CD14-positive monocyte (primary cell): ENCODE measurements at regions not wholly inside any gene's neighbourhood (a gene's known extent, or its start where the extent isn't known, plus 50 kb on each side); places are given as distances from the start of the nearest gene placed in this dataset.

ENCODE experiments used
- DNase-seq, 3 donors: peaks; one replicate each; pipeline ENCODE4 v3.0.0-alpha.2; 2011 to 2022
- H2AFZ ChIP-seq: 2 replicates; pipeline ENCODE4 v1.6.0; 2012; ENCODE audit warnings: mild to moderate bottlenecking, low read depth, low read length, inconsistent platforms; ENCODE audit not compliant: insufficient read depth, poor library complexity, severe bottlenecking
- H3K27ac ChIP-seq, 2 donors: 1 replicate in 1 of 2; 2 replicates in 1 of 2; pipeline ENCODE4 v1.5.1; 2012 to 2013; ENCODE audit warnings: low read length in 2 of 2, control low read depth in 1 of 2, inconsistent platforms in 1 of 2, low read depth in 1 of 2, mild to moderate bottlenecking in 1 of 2
- H3K27me3 ChIP-seq, 2 donors: one replicate each; pipeline versions ENCODE4 v1.6.0 to v1.6.1; 2011 to 2013; ENCODE audit warnings: low read length in 2 of 2; ENCODE audit not compliant: control insufficient read depth in 2 of 2, insufficient read depth in 2 of 2
- H3K36me3 ChIP-seq, 2 donors: replicated peaks in 1 of 2; 1 replicate in 1 of 2; 2 replicates in 1 of 2; pipeline versions ENCODE4 v1.5.1 to v1.6.1; 2012 to 2013; ENCODE audit warnings: low read length in 2 of 2, control low read depth in 1 of 2, inconsistent platforms in 1 of 2, mild to moderate bottlenecking in 1 of 2; ENCODE audit not compliant: insufficient read depth in 2 of 2, control insufficient read depth in 1 of 2
- H3K4me1 ChIP-seq, 2 donors: 1 replicate in 1 of 2; 2 replicates in 1 of 2; pipeline versions ENCODE4 v1.5.1 to v1.6.1; 2012 to 2013; ENCODE audit warnings: low read length in 2 of 2, control low read depth in 1 of 2, inconsistent platforms in 1 of 2, mild to moderate bottlenecking in 1 of 2, moderate library complexity in 1 of 2; ENCODE audit not compliant: insufficient read depth in 2 of 2, control insufficient read depth in 1 of 2
- H3K4me2 ChIP-seq: replicated peaks from 2 replicates; pipeline ENCODE3; 2012; ENCODE audit warnings: low read length, moderate library complexity, mild to moderate bottlenecking; ENCODE audit not compliant: poor library complexity, severe bottlenecking; ENCODE audit errors: extremely low read depth
- H3K4me3 ChIP-seq, 3 experiments: fragments of 200-600 bp in 1 of 3; sonication (generic) in 1 of 3; replicated peaks in 1 of 3; 1 replicate in 2 of 3; 2 replicates in 1 of 3; pipeline ENCODE4 v1.5.1; 2011 to 2013; ENCODE audit warnings: low read length in 3 of 3, mild to moderate bottlenecking in 3 of 3, control low read depth in 2 of 3, low read depth in 2 of 3, inconsistent platforms in 1 of 3, moderate library complexity in 1 of 3
- H3K79me2 ChIP-seq: 2 replicates; pipeline ENCODE4 v1.6.0; 2012; ENCODE audit warnings: mild to moderate bottlenecking, control low read depth, inconsistent platforms, low read length, moderate library complexity; ENCODE audit not compliant: insufficient read depth
- H3K9ac ChIP-seq: 2 replicates; pipeline ENCODE4 v1.6.0; 2017; ENCODE audit warnings: low read length, mild to moderate bottlenecking; ENCODE audit not compliant: insufficient read depth, poor library complexity, severe bottlenecking
- H3K9me3 ChIP-seq, 2 donors: replicated peaks in 1 of 2; 1 replicate in 1 of 2; 2 replicates in 1 of 2; pipeline versions ENCODE4 v1.5.1 to v1.6.1; 2012 to 2013; ENCODE audit warnings: low read length in 2 of 2, control low read depth in 1 of 2; ENCODE audit not compliant: control insufficient read depth in 1 of 2, insufficient read depth in 1 of 2
- H4K20me1 ChIP-seq: 2 replicates; pipeline ENCODE4 v1.6.0; 2012; ENCODE audit warnings: mild to moderate bottlenecking, low read length, control low read depth, moderate library complexity; ENCODE audit not compliant: insufficient read depth
- H3K27ac Mint-ChIP-seq, 7 donors: one replicate each; pipeline ENCODE4 v1.8.0; 2020; ENCODE audit warnings: mild to moderate bottlenecking in 7 of 7, mixed read lengths in 7 of 7, moderate library complexity in 6 of 7, inconsistent platforms in 2 of 7
- H3K27me3 Mint-ChIP-seq, 3 donors: one replicate each; pipeline ENCODE4 v1.8.0; 2021 to 2022; ENCODE audit warnings: low read depth in 3 of 3, mild to moderate bottlenecking in 3 of 3, mixed read lengths in 3 of 3, moderate library complexity in 3 of 3, inconsistent platforms in 1 of 3
- H3K36me3 Mint-ChIP-seq, 2 donors: one replicate each; pipeline ENCODE4 v1.8.0; 2020; ENCODE audit warnings: mixed read lengths in 2 of 2, inconsistent platforms in 1 of 2, mild to moderate bottlenecking in 1 of 2
- H3K4me1 Mint-ChIP-seq: one replicate; pipeline ENCODE4 v1.8.0; 2020; ENCODE audit warnings: mild to moderate bottlenecking, mixed read lengths
- H3K4me3 Mint-ChIP-seq, 2 donors: one replicate each; pipeline ENCODE4 v1.8.0; 2020; ENCODE audit warnings: mild to moderate bottlenecking in 2 of 2, mixed read lengths in 2 of 2, moderate library complexity in 1 of 2
- H3K9me3 Mint-ChIP-seq, 7 donors: one replicate each; pipeline ENCODE4 v1.8.0; 2020 to 2022; ENCODE audit warnings: mixed read lengths in 7 of 7, mild to moderate bottlenecking in 6 of 7, moderate library complexity in 6 of 7, inconsistent platforms in 2 of 7
- WGBS: methylation state at CpG from one replicate; pipeline ENCODE4 v1.1.5; 2013; ENCODE audit warnings: missing lambda C conversion rate; ENCODE audit not compliant: insufficient coverage; 5-methylcytosine and 5-hydroxymethylcytosine counted together
- intact Hi-C, 2 donors: fragments of 100-400 bp; cut with micrococcal nuclease; formaldehyde crosslinking; loops; one replicate each; pipeline versions ENCODE4 v1.15.0 to v1.15.1; 2023
- TF ChIP-seq, protein P1 (sequence below): fragments of 200-600 bp; IDR thresholded peaks from one replicate; pipeline ENCODE4 v1.8.0; 2022; ENCODE audit warnings: antibody characterized with exemption, mild to moderate bottlenecking

DNA sequence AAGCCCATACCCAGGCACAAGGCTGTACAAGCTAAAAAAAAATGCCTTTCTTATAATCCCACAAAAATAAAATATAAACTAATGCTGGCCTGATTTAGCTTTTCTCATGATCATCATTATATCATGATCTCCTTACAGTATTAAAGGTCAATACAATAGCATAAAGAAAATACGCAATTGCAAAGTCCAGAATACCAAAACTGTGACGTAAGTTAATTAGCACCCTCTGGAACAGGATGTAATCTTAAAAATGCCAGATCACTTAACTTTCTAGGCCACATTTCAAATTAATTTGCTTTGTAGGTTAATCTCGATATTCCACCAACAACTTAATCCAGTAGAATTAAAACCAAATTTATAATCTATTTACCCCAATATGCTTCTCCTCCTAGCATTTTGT, 444.2 kb upstream of the CYLC2 start:
- no peaks in the 10 kb centered on the region for H3K4me1 Mint-ChIP-seq
- Histone ChIP-seq H4K20me1 (no peaks in the 10 kb centered on the region), H3K9me3 (peaks cover 12 to 25% of the 10 kb centered on the region in 2 donors), H3K4me1 (no peaks in the 10 kb centered on the region), H3K4me2 (no peak overlapping the region), H3K79me2 (no peaks in the 10 kb centered on the region), H3K9ac (no peak overlapping the region), H3K27ac (no peak overlapping the region), H2AFZ (no peak overlapping the region), H3K36me3 (no peaks in the 10 kb centered on the region), H3K27me3 (no peaks in the 10 kb centered on the region), H3K4me3 (no peak overlapping the region)
- TF ChIP-seq, protein P1, sequence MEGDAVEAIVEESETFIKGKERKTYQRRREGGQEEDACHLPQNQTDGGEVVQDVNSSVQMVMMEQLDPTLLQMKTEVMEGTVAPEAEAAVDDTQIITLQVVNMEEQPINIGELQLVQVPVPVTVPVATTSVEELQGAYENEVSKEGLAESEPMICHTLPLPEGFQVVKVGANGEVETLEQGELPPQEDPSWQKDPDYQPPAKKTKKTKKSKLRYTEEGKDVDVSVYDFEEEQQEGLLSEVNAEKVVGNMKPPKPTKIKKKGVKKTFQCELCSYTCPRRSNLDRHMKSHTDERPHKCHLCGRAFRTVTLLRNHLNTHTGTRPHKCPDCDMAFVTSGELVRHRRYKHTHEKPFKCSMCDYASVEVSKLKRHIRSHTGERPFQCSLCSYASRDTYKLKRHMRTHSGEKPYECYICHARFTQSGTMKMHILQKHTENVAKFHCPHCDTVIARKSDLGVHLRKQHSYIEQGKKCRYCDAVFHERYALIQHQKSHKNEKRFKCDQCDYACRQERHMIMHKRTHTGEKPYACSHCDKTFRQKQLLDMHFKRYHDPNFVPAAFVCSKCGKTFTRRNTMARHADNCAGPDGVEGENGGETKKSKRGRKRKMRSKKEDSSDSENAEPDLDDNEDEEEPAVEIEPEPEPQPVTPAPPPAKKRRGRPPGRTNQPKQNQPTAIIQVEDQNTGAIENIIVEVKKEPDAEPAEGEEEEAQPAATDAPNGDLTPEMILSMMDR, result no peak
- DNase-seq, result no peak
- no peak overlapping the region for H3K4me3 Mint-ChIP-seq
- intact Hi-C loops, result no loop called here
- WGBS, result 83% methylated on average over 1 of the region's 3 CpGs
- no peak overlapping the region for H3K27ac Mint-ChIP-seq
- no peaks in the 10 kb centered on the region for H3K27me3 Mint-ChIP-seq
- H3K9me3 Mint-ChIP-seq, result peaks cover 5 to 14% (median 12%) of the 10 kb centered on the region in 7 donors
- no peaks in the 10 kb centered on the region for H3K36me3 Mint-ChIP-seq

DNA sequence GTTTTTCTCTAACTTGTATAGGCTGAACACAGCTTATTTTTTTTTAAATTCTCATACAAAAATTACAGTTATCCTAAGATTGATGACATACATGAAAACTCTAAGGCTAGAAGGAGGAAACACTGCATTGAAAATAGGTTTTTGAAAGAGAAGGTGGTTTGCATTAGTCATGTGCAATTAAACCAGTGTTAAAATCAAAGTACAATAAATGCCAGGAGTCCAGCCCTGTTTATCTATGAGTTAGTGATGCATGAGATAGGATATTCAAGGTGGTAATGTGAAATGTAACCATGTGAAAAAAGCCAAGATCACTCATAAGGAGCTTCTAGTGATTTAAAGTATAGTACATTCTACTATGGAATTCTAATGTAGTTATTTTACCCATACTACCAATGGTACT, 444.9 kb upstream of the CYLC2 start:
- intact Hi-C loops, result no loop called here
- H3K9me3 ChIP-seq, result peaks cover 12 to 25% of the 10 kb centered on the region in 2 donors
- no peak overlapping the region for H3K4me3 Mint-ChIP-seq
- no peaks in the 10 kb centered on the region for H3K36me3 Mint-ChIP-seq
- no peak overlapping the region for H3K9ac ChIP-seq
- H3K27me3 ChIP-seq, result no peaks in the 10 kb centered on the region
- no peaks in the 10 kb centered on the region for H3K27me3 Mint-ChIP-seq
- H3K4me3 ChIP-seq, result no peak overlapping the region
- no peak for DNase-seq
- H3K27ac ChIP-seq, result no peak overlapping the region
- H3K27ac Mint-ChIP-seq, result no peak overlapping the region
- TF ChIP-seq, protein P1, result no peak
- H4K20me1 ChIP-seq, result no peaks in the 10 kb centered on the region
- H3K36me3 ChIP-seq, result no peaks in the 10 kb centered on the region
- no peaks in the 10 kb centered on the region for H3K4me1 ChIP-seq
- no peaks in the 10 kb centered on the region for H3K4me1 Mint-ChIP-seq
- H3K79me2 ChIP-seq, result no peaks in the 10 kb centered on the region
- H2AFZ ChIP-seq, result no peak overlapping the region
- no peak overlapping the region for H3K4me2 ChIP-seq
- peaks cover 5 to 14% (median 12%) of the 10 kb centered on the region in 7 donors for H3K9me3 Mint-ChIP-seq
